GM18873 (cell line): ENCODE measurements at regions not wholly inside any gene's neighbourhood (a gene's known extent, or its start where the extent isn't known, plus 50 kb on each side); places are given as distances from the start of the nearest gene placed in this dataset.
"Not testable (repeated sequence)": the region's sequence is repeated elsewhere in the genome, so short reads cannot be mapped to it uniquely, and the experiment has no call there.

Source experiments
- ATAC-seq: cut with Tn5 transposase; IDR thresholded peaks from one replicate; pipeline ENCODE4 v1.9.1; 2021; ENCODE audit warnings: mild to moderate bottlenecking, moderate library complexity, moderate number of reproducible peaks; ENCODE audit not compliant: unreplicated experiment, low FRiP score

DNA sequence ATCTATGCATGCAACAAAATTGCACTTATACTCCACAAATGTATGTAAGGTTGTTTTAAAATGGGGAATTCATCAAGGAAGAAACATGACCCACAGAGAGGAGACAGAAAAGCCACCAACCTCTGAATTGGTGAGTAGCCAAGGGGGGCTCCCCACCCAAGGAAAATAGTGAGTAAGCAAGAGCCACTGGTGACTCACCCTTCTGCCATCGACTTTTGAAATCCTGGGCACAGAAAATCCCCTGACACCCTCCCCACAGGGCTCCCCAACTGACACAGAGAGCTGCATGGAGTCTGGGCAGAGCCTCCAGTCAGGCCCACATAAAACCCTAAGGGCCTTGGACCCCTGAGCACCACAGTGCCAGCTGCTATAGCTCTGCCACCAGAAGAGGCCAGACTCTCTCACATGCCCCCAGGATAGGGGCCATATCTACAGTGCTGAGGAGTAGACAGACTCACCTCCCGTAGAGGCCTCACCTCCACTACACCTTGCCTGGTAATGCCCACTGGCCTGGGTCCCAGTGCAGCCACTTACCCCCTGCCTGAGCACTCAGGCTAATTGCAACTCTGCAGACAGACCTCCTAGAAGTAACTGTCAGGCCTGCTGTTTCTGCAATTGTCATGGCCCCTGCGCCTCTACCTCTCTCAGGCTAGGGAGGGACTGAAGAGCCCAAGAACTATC lies 244.7 kb upstream of the WSB1 start:
- no peak for ATAC-seq

GRCh38 chr17:27065588-27065987 lies 228.3 kb upstream of the WSB1 start:
- ATAC-seq, result no peak

- no peak for ATAC-seq
These were observed 227.6 kb upstream of the WSB1 start for GRCh38 chr17:27066315-27066714.

- ATAC-seq, result no peak
These were observed 223.9 kb upstream of the WSB1 start for GRCh38 chr17:27069842-27070508.

DNA sequence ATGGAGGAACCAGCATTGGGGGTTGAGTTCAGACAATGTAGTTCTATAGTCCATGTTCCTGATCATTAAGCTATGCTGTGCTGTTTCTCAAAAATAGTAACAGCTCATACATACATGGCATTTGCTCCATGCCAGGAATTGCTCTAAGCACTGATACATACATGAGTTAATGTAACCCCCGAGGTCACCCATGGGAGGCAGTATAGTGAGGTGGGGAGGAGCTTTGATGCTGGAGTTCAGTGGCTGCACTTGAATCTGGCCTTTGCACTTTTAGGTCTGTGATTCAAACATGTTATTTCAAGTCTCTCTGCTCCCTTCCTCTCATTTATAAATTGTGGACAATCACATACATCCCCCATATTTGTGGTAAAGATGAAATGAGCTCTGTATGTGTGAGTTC lies 223.1 kb upstream of the WSB1 start:
- ATAC-seq, result no peak

DNA sequence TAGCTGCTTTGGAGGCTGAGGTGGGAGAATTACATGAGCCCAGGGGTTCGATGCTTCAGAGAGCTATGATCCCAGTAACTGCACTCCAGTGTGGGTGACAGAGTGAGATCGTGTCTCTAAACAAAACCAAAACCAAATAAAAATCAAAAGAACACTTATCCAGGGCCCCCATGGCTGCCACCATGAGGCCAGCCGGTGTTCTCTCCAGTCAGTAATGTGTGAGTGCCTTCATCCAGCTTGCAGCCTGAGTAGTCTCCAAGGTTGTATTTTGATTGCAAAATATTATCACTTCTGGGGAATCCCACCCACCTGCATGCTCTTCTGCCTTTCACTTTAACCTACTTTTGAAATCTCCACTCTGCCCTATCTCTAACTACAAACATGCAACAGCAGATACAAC lies 221.0 kb upstream of the WSB1 start:
- no peak for ATAC-seq

- ATAC-seq, result no peak
These were observed 217.1 kb upstream of the WSB1 start for GRCh38 chr17:27076814-27077213.

DNA sequence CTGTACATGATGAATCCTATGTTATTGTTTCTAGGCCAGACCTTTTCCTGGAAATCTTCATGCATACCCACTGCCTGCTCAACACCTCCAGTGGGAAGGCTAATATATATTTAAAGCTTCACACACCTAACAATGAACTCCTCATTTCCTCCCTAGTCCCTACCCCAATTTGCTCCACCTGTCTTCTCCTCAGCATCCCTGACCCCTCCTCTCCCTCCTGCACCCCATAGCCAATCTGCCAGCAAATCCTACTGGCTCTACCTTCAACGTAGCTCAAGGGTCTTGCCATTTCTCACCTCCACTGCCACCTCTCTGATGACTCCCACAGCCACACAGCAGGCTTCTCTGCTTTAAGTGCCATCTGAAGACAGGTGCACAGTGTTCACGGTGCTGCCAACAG lies 215.6 kb upstream of the WSB1 start:
- ATAC-seq, result no peak

DNA sequence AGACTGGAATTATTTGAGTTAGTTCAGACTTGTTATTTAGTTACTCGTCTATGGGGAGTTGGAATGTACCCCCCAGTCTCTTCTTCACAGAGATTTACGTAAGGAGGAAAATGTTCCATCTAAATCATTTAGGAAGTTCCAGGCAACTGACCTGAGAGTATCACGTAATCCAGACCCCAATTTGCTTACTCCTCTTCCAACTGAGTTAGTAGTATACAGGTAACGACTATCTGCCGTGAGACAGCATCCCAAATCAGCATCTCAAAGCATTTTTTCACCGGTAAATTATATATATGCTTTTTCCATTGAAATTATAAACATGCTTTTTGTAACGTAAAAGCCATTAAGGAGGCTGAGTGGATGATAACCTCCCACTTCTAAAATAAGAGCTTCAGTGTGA lies 214.3 kb upstream of the WSB1 start:
- ATAC-seq, result no peak

DNA sequence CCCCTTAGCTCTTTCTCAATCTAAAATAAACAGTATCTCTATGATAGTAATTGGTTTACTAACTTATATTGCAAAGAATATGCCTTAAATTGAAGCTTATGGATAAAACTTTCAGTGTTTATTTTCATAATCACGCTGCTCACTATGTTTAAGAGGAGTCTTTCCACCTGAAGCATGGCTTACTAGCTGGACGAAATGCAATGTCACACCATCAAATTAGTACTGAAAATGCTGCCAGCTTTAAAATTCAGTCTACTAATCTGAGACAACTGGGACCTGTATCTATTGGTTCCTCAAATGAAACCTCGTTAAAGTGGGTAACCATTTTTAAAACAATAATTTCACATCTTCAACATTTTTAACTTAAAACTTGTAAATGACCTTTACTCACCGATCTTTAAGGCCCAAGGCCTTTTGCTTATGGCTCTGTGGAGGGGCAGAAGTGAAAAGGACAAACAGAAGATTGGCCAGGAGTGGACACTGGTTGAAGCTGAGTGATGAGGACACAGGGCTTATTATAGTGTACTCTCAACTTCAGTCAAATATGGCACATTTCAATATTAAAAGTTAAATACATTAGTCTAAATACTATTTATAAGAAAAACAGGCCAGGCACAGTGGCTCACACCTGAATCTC lies 212.8 kb upstream of the WSB1 start:
- no peak for ATAC-seq

- ATAC-seq, result no peak
These were observed 211.7 kb upstream of the WSB1 start for GRCh38 chr17:27082023-27082774.

- ATAC-seq, result no peak
These were observed 211.1 kb upstream of the WSB1 start for GRCh38 chr17:27082775-27083154.

DNA sequence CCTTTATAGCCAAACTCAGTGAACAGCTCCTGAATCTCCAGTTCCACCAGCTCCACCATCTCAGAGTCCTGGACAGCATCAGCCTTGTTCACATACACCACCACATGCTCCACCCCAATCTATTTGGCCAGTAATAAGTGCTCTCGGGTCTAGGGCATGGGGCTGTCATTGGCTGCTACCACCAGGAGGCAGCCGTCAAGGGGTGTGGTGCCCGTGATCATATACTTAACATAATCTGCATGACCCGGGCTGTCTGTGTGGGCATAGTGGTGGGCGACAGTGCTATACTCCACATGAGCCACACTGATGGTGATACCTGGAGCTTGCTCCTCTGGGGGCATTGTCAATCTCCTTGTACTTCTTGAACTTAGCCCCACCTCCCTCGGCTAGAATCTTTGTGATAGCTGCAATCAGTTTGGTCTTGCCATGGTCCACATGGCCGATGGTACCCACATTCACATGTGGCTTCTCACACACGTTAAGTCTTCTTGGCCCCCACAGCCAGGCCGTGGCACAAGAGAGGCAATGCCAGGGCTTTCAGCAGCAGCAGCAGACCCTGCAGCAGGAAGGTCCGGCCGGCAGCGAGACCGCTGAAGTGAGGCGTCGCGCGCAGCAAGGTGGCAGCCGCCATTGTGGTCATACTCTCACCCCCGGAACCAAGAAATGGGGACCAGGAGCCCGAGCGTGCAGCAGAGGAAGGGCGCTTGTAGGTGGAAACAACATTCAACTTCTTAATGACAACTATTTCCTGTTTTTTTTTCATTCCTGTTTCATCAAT lies 210.3 kb upstream of the WSB1 start:
- ATAC-seq, result no peak

DNA sequence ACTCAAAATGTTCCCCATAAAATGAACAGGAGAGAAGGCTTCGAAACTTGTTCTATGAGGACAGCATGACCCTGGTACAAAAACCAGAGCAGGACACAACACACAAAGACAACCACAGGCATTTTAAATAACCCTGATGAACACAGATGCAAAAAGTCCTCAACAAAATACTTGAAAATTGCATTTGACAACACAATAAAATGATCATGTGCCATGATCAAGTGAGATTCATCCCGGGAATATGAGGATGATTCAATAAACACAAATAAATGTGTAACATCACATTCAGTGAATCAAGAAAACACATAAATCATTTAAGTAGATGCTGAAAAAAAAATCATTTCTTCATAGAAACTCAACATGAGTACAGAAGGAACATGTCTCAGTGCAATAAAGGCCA lies 208.4 kb upstream of the WSB1 start:
- ATAC-seq, result no peak

- no peak for ATAC-seq
These were observed 207.4 kb upstream of the WSB1 start for GRCh38 chr17:27086526-27086925.

DNA sequence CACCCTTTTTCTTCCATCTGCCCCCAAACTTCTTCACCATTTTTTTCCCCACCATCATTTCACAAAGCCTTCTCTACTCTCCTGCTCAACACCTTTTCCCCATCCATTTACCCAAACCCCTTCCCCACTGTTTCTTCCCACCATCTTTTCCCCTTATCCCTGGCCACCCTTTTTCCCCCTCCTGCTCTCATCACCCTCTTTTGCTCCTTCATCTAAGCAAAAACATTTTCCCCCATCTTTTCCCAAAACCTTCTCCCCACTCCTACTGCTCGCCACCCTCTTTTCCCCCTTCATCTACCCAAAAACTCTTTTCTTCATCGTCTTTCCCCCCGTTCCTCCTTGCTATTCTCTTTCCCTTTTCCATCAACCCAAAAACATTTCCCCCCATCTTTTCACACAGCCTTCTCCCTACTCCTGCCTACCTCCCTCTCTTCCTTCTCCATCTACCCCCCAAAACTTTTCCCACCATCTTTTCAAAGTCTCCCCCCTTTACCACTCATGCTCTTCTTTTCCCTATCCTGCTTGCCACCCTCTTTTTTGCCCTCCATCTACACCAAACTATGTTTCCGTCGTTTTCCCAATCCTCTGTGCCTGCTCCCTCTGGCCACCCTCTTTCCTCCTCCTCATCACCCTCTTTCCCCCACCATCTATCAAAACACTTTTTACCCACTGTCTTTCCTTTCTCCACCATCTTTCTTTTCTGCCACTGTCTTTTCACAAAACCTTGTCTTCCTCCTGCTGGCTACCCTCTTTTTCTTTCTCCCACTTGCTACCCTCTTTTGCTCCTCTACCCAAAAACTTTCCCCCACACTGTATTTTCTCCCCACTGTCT lies 205.8 kb upstream of the WSB1 start:
- no peak for ATAC-seq

- ATAC-seq, result no peak
These were observed 205.2 kb upstream of the WSB1 start for GRCh38 chr17:27088767-27089078.

- not testable (repeated sequence) for ATAC-seq
These were observed 204.6 kb upstream of the WSB1 start for GRCh38 chr17:27089079-27089928.

DNA sequence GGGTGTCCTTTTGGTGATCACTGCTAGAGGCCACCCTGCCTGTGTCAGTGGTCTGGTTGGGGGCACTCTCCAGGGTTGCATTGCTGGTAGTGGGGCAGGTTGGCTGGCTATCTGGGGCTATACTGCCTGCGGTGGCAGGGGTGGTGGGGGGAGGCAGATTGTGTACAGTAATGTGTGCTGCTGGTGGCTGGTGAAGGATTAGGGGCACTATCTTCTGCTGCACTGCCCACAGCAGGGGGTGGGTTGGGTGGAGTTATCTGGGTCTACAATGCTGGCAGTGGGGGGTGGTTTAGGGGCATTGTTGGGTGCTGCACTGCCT lies 204.0 kb upstream of the WSB1 start:
- no peak for ATAC-seq
